Endothelial cell (in vitro differentiated cells): ENCODE measurements at regions not wholly inside any gene's neighbourhood (a gene's known extent, or its start where the extent isn't known, plus 50 kb on each side); places are given as distances from the start of the nearest gene placed in this dataset.
"Not testable (repeated sequence)": the region's sequence is repeated elsewhere in the genome, so short reads cannot be mapped to it uniquely, and the experiment has no call there.

Experiments used
- DNase-seq: peaks from one replicate; pipeline ENCODE4 v3.0.0; 2021; ENCODE audit warnings: low spot score
- H3K27ac Mint-ChIP-seq: one replicate; pipeline ENCODE4 v1.8.0; 2021; ENCODE audit warnings: mixed read lengths, inconsistent platforms; ENCODE audit not compliant: unreplicated experiment
- H3K27me3 Mint-ChIP-seq: one replicate; pipeline ENCODE4 v1.8.0; 2021; ENCODE audit warnings: mild to moderate bottlenecking, moderate library complexity, mixed read lengths, inconsistent platforms; ENCODE audit not compliant: unreplicated experiment
- H3K36me3 Mint-ChIP-seq: one replicate; pipeline ENCODE4 v1.8.0; 2021; ENCODE audit warnings: mild to moderate bottlenecking, low read depth, mixed read lengths, inconsistent platforms; ENCODE audit not compliant: unreplicated experiment
- H3K4me1 Mint-ChIP-seq: one replicate; pipeline ENCODE4 v1.8.0; 2021; ENCODE audit warnings: mild to moderate bottlenecking, mixed read lengths, inconsistent platforms; ENCODE audit not compliant: unreplicated experiment
- H3K4me3 Mint-ChIP-seq: one replicate; pipeline ENCODE4 v1.8.0; 2021; ENCODE audit warnings: mild to moderate bottlenecking, mixed read lengths, inconsistent platforms; ENCODE audit not compliant: unreplicated experiment
- H3K9me3 Mint-ChIP-seq: one replicate; pipeline ENCODE4 v1.8.0; 2021; ENCODE audit warnings: mixed read lengths, inconsistent platforms; ENCODE audit not compliant: unreplicated experiment
- TF ChIP-seq, protein P1 (sequence below): fragments of 200-600 bp; sonication (generic); IDR thresholded peaks from one replicate; pipeline ENCODE4 v1.5.0; 2021; ENCODE audit warnings: antibody characterized with exemption; ENCODE audit not compliant: unreplicated experiment

DNA sequence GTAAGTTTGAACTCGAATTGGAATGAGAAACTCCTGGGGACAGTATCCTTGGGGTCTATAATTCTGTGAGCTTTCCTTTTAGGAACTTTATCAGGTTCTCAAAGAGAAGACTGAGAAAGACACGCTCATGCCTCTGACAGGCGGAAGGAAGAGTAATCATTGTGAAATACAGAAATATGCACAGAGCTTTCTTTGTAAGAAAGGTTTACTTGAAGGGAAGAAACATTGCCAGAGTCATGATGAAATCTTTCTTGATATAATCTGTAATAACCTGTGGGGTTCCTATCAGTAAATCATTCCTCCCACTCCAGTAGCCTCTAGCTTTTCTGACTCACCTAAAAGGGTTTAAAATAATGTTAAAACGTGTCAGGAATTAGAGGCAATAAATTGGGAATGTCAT lies 83.6 kb upstream of the CCDC39 start:
- no peaks in the 10 kb centered on the region for H3K27me3 Mint-ChIP-seq
- TF ChIP-seq, protein P1, sequence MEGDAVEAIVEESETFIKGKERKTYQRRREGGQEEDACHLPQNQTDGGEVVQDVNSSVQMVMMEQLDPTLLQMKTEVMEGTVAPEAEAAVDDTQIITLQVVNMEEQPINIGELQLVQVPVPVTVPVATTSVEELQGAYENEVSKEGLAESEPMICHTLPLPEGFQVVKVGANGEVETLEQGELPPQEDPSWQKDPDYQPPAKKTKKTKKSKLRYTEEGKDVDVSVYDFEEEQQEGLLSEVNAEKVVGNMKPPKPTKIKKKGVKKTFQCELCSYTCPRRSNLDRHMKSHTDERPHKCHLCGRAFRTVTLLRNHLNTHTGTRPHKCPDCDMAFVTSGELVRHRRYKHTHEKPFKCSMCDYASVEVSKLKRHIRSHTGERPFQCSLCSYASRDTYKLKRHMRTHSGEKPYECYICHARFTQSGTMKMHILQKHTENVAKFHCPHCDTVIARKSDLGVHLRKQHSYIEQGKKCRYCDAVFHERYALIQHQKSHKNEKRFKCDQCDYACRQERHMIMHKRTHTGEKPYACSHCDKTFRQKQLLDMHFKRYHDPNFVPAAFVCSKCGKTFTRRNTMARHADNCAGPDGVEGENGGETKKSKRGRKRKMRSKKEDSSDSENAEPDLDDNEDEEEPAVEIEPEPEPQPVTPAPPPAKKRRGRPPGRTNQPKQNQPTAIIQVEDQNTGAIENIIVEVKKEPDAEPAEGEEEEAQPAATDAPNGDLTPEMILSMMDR = no peak
- H3K4me3 Mint-ChIP-seq = no peak overlapping the region
- H3K27ac Mint-ChIP-seq = no peak overlapping the region
- no peaks in the 10 kb centered on the region for H3K4me1 Mint-ChIP-seq
- no peaks in the 10 kb centered on the region for H3K36me3 Mint-ChIP-seq
- no peaks in the 10 kb centered on the region for H3K9me3 Mint-ChIP-seq
- no peak for DNase-seq

DNA sequence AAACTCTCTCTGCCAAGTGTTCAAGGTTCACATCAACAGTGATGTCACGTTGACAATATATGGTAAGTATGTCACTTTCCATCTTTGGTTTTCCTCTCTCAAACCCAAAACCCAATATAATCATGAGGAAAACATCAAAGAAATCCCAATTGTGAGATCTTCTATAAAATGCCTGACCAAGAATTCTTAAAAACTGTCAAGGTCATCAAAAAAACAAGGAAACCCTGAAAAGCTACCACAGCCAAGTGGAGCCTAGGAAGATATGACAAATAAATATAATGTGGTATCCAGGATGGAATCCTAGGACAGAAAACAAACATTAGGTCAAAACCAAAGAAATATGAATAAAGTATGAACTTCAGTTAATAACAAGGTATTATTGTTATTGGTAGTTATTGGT lies 85.2 kb upstream of the CCDC39 start:
- DNase-seq = no peak
- Mint-ChIP-seq H3K27me3 (no peaks in the 10 kb centered on the region), H3K4me1 (no peaks in the 10 kb centered on the region), H3K36me3 (no peaks in the 10 kb centered on the region), H3K9me3 (no peaks in the 10 kb centered on the region), H3K4me3 (no peak overlapping the region), H3K27ac (no peak overlapping the region)
- TF ChIP-seq, protein P1 = no peak

DNA sequence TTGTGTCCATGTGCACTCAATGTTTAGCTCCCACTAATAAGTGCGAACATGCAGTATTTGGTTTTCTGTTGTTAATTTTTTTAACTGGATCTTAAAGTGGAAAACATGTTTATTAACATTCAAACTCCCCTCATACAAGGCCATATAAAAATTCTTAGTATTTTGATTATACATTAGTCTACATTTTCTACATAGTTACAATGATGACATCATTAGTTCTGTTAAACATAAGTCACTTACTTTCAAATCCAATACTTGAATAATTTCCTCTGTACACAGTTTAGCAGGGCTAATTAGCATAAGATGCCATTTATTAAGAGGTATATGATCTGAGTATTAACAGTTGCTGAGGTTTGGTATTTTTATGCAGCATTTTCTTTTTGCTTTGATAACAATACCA lies 91.3 kb upstream of the CCDC39 start:
- no peak overlapping the region for H3K4me3 Mint-ChIP-seq
- H3K4me1 Mint-ChIP-seq = no peaks in the 10 kb centered on the region
- DNase-seq = no peak
- no peaks in the 10 kb centered on the region for H3K9me3 Mint-ChIP-seq
- no peaks in the 10 kb centered on the region for H3K27me3 Mint-ChIP-seq
- TF ChIP-seq, protein P1 = no peak
- H3K36me3 Mint-ChIP-seq = no peaks in the 10 kb centered on the region
- no peak overlapping the region for H3K27ac Mint-ChIP-seq

DNA sequence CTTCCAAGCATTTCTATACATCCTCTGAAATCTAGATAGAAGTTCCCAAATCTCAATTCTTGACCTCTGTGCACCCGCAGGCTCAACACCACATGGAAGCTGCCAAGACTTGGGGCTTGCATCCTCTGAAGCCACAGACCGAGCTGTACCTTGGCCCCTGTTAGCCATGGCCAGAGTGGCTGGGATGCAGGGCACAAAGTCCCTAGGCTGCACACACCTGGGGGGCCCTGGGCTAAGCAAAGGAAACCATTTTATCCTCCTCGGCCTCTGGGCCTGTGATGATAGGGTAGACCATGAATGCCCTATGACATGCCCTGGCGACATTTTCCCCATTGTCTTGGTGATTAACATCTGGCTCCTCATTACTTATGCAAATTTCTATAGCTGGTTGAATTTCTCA lies 97.1 kb upstream of the CCDC39 start:
- Mint-ChIP-seq H3K36me3 (peaks cover 11% of the 10 kb centered on the region), H3K4me1 (no peaks in the 10 kb centered on the region), H3K27ac (no peak overlapping the region), H3K9me3 (peaks cover 16% of the 10 kb centered on the region), H3K4me3 (no peak overlapping the region), H3K27me3 (no peaks in the 10 kb centered on the region)
- TF ChIP-seq, protein P1 = no peak
- no peak for DNase-seq

- TF ChIP-seq, protein P1 = no peak
- Mint-ChIP-seq H3K4me3 (no peak overlapping the region), H3K36me3 (peaks cover 6% of the 10 kb centered on the region), H3K27me3 (no peaks in the 10 kb centered on the region), H3K4me1 (no peaks in the 10 kb centered on the region), H3K9me3 (peaks cover 16% of the 10 kb centered on the region), H3K27ac (no peak overlapping the region)
- no peak for DNase-seq
Observed at GRCh38 chr3:180782195-180782984, 103.1 kb upstream of the CCDC39 start.

- H3K4me3 Mint-ChIP-seq, DNase-seq, H3K9me3 Mint-ChIP-seq, H3K27ac Mint-ChIP-seq, H3K27me3 Mint-ChIP-seq, H3K4me1 Mint-ChIP-seq, H3K36me3 Mint-ChIP-seq: not testable (repeated sequence)
Observed at GRCh38 chr3:180786227-180786626, 106.9 kb upstream of the CCDC39 start.
